ENCODE measurements at regions not wholly inside any gene's neighbourhood (a gene's known extent, or its start where the extent isn't known, plus 50 kb on each side); places are given as distances from the start of the nearest gene placed in this dataset.

- Histone ChIP-seq H2AFZ (ENCODE audit: low read depth) (no peak overlapping the region), H3F3A (replicated peaks; ENCODE audit: insufficient read depth) (no peaks in the 10 kb centered on the region), H3K9ac (no peak overlapping the region), H3K9me3 (no peaks in the 10 kb centered on the region), H3K4me2 (no peak overlapping the region), H4K20me1 (ENCODE audit: insufficient read depth) (no peaks in the 10 kb centered on the region), H3K27me3 (ENCODE audit: insufficient read depth) (peaks cover 13% of the 10 kb centered on the region), H3K36me3 (replicated peaks in 1 of 2; ENCODE audit: control insufficient read depth in 1 of 2, insufficient read depth in 2 of 2, low read length in 1 of 2) (no peaks in the 10 kb centered on the region), H3K9me2 (no peaks in the 10 kb centered on the region), H3K27ac (ENCODE audit: low read depth in 2 of 2, low read length in 1 of 2) (no peak overlapping the region), H3K4me1 (ENCODE audit: control insufficient read depth in 1 of 2, insufficient read depth in 2 of 2, low read depth in 1 of 2, low read length in 1 of 2) (no peaks in the 10 kb centered on the region), H3K79me2 (ENCODE audit: insufficient read depth) (no peaks in the 10 kb centered on the region), H3K4me3 (ENCODE audit: low read depth in 2 of 2, low read length in 1 of 2) (no peak overlapping the region)
- ChIA-PET POLR2A (no interaction called here), CTCF (interaction anchor here (0.9 to 1.5 kb wide), 3 partner anchors 12 to 93 kb away, joined by 3 to 4 read pairs (median 3); no protein-coding TSS in a partner anchor)
- TF ChIP-seq GABPA (IDR thresholded peaks at IDR 0.05; ENCODE audit: low read depth) (no peak), ZBTB33 (IDR thresholded peaks at IDR 0.05; ENCODE audit: borderline replicate concordance, low read depth) (no peak), TEAD4 (IDR thresholded peaks at IDR 0.05; ENCODE audit: borderline replicate concordance, insufficient read depth) (no peak), NFIC (IDR thresholded peaks at IDR 0.05; ENCODE audit: borderline replicate concordance) (no peak), NRF1 (IDR thresholded peaks at IDR 0.05; ENCODE audit: low read depth, low read length) (no peak), EP300 (IDR thresholded peaks at IDR 0.05; ENCODE audit: borderline replicate concordance in 1 of 2, low read depth in 1 of 2, low read length in 1 of 2) (no peak), TCF12 (IDR thresholded peaks at IDR 0.05) (no peak), EZH2phosphoT487 (IDR thresholded peaks at IDR 0.05; ENCODE audit: borderline replicate concordance, low read depth) (no peak), RCOR1 (IDR thresholded peaks at IDR 0.05; ENCODE audit: low read length) (no peak), TAF1 (IDR thresholded peaks at IDR 0.05; ENCODE audit: borderline replicate concordance, low read depth, low read length) (no peak), POLR2AphosphoS5 (IDR thresholded peaks at IDR 0.05; ENCODE audit: low read depth, low read length) (no peak), FOXJ3 (CRISPR knock-in tag; IDR thresholded peaks at IDR 0.05) (no peak), RFX5 (IDR thresholded peaks at IDR 0.05; ENCODE audit: low read length) (no peak), USF1 (IDR thresholded peaks at IDR 0.05; ENCODE audit: borderline replicate concordance, low read depth) (no peak), JUND (IDR thresholded peaks at IDR 0.05) (no peak)
- TF ChIP-seq, protein P1, sequence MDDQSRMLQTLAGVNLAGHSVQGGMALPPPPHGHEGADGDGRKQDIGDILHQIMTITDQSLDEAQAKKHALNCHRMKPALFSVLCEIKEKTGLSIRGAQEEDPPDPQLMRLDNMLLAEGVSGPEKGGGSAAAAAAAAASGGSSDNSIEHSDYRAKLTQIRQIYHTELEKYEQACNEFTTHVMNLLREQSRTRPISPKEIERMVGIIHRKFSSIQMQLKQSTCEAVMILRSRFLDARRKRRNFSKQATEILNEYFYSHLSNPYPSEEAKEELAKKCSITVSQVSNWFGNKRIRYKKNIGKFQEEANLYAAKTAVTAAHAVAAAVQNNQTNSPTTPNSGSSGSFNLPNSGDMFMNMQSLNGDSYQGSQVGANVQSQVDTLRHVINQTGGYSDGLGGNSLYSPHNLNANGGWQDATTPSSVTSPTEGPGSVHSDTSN (IDR thresholded peaks at IDR 0.05): no peak
- TF ChIP-seq, protein P2, sequence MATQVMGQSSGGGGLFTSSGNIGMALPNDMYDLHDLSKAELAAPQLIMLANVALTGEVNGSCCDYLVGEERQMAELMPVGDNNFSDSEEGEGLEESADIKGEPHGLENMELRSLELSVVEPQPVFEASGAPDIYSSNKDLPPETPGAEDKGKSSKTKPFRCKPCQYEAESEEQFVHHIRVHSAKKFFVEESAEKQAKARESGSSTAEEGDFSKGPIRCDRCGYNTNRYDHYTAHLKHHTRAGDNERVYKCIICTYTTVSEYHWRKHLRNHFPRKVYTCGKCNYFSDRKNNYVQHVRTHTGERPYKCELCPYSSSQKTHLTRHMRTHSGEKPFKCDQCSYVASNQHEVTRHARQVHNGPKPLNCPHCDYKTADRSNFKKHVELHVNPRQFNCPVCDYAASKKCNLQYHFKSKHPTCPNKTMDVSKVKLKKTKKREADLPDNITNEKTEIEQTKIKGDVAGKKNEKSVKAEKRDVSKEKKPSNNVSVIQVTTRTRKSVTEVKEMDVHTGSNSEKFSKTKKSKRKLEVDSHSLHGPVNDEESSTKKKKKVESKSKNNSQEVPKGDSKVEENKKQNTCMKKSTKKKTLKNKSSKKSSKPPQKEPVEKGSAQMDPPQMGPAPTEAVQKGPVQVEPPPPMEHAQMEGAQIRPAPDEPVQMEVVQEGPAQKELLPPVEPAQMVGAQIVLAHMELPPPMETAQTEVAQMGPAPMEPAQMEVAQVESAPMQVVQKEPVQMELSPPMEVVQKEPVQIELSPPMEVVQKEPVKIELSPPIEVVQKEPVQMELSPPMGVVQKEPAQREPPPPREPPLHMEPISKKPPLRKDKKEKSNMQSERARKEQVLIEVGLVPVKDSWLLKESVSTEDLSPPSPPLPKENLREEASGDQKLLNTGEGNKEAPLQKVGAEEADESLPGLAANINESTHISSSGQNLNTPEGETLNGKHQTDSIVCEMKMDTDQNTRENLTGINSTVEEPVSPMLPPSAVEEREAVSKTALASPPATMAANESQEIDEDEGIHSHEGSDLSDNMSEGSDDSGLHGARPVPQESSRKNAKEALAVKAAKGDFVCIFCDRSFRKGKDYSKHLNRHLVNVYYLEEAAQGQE (IDR thresholded peaks at IDR 0.05; ENCODE audit: low read depth, low read length): no peak
- WGBS (ENCODE audit: low lambda C conversion rate): 27% methylated on average over 1 of the region's 5 CpGs
- no peak for DNase-seq
Measured at GRCh38 chr22:35138521-35138920, 72.6 kb downstream of the ISX start.

Data from SK-N-SH (cell line).